HG03159 (cell line): ENCODE measurements at regions not wholly inside any gene's neighbourhood (a gene's known extent, or its start where the extent isn't known, plus 50 kb on each side); places are given as distances from the start of the nearest gene placed in this dataset.

ENCODE experiments used
- ATAC-seq: cut with Tn5 transposase; IDR thresholded peaks from one replicate; pipeline ENCODE4 v1.9.1; 2021; ENCODE audit warnings: mild to moderate bottlenecking, moderate library complexity; ENCODE audit not compliant: unreplicated experiment

- no peak for ATAC-seq
Observed at GRCh38 chr1:199373139-199373538, 654.4 kb upstream of the NR5A2 start.

DNA sequence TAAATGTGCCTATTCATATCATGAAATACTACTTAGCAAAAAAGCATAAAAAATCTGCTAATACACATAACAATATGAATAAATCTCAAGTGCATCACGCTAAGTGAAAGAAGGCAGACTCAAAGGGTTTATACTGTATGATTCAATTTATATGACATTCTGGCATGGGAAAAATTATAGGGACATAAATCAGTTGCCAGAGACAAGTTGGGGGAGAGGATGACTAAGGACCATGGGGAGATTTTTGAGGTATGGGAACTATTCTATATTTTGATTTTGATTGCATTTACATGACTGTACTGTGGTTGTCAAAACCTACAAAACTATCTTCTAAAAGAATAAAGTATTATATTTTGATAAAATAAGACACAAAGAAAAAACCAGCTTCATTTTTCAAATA, 650.3 kb upstream of the NR5A2 start:
- no peak for ATAC-seq

DNA sequence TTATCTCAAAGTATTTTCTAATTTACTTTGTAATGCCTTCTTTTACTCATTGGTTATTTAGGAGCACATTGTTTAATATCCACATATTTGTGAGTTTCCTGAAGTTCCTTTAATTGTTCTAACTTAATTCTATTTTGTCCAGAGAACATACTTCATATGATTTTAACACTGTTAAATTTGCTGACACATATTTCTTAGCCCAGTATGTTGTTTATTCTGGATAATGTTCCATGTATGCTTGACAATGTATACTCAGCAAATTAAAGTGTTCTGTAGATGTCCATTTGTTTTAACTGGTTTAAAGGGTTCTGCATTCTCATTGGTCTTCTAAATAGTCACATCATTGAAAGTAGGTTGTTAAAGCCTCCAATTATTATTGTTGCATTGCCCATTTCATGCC, 643.7 kb upstream of the NR5A2 start:
- no peak for ATAC-seq

DNA sequence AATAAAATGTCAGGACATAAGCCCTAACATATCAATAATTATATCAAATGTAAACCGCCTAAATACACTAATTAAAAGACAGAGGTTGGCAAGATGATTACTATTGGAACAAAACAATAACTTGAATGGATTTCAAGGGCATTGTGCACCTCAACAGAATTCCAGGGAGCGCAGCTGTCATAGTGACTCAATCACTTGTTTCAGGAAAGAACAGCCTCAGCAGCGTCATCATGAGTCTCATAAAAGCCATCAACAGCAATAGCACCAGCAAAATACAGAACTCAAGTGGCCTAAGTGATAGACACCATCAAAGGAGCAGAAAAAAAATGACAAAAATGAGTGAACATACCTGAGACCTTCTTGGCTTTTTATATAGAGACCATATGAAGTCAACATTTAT, 632.7 kb upstream of the NR5A2 start:
- no peak for ATAC-seq

- ATAC-seq: no peak
Observed at GRCh38 chr1:199396456-199396855, 631.1 kb upstream of the NR5A2 start.

DNA sequence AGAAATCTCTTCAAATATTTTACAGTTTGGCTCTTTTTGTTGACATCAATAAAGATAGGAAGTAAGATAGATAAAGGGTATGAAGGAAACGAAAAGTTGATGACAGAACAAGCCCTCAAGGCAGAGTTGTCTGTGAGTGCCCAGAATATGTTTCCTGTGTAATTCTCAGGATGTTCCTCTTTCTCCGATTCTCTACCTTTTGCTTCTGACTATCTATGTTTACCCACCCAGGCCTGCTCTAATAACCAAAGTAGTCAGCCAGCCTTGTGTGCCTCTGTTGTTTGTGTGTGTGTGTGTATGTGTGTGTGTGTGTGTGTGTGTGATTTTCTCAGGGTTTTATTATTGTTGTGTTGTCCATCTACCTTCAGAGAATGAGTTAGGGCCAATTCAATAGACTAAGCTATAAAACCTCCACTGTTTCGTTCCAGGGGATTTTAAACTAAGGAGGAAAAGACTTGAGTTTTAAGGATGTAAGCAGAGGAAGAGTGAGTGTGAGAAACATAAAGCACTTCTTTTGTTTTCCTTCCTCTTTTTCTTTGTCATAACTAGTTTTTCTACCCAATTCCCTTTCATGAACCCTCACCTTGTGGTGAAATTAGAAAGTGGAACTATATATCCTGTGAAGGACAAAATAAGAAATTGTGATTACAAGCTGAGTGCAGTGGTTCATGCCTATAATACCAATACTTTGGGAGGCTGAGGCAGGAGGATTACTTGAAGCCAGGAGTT, 627.4 kb upstream of the NR5A2 start:
- ATAC-seq: peak; percentile 88

DNA sequence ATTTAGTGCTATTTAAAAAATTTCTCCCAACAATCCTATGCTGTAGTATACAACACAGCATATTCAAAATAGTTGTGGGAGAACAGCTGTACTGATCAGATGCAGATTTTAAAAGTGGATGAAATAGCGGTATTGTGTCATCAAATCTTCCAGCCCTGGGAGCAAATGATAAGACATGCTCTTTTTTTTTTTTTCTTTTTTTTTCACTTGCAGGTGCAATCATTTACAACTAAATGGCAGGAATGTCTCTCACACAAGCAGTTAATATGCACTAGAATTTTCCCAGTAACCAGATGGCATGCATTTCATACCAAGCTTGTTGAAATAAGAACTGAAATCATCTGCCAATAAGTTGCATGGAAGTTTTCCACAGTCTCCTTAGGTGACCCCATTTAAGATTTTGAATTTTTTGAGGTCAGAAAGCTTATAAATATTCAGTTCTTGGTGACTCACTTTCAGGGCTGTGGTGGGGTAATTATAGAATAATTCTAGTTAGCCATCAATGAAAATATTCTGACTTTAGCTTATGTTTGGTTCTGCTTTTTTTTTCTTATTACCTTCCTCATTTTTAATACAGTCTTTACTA, 623.9 kb upstream of the NR5A2 start:
- no peak for ATAC-seq

DNA sequence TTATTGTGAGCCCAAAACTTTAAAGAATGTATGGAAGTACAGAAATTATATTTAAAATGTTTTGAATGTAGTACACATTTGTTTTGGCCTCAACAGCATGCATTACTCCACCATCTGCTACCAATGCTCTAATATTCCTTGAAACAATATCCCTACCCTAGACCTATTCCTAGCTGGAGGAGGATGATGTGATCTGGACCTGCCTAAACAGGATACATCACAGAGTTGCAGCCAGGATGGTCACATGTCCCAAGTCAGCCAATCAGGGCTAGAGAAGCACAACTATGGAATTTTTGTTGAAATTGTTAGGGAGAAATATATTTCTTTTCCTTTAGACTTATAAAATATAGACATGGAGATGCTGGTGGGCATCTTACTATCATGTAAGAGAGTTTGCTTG, 623.3 kb upstream of the NR5A2 start:
- no peak for ATAC-seq

DNA sequence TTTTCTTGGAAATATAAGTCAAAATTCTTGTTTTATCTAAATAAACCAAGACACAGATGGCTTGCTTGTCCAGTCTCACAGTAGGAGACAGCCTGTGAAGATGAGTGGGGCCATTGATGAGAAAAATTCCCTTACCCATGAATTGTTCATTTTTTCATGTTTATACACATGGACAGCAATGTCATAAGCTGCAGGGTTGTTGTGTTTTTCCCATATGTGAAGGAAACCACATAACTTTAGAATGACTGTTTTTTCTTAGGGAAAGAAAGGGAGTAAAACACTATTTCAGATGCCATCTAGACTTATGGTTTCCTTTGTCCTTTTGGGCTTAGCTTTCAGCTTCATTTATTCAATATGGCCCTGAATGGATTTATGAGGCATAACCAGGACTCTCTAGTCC, 622.5 kb upstream of the NR5A2 start:
- no peak for ATAC-seq

DNA sequence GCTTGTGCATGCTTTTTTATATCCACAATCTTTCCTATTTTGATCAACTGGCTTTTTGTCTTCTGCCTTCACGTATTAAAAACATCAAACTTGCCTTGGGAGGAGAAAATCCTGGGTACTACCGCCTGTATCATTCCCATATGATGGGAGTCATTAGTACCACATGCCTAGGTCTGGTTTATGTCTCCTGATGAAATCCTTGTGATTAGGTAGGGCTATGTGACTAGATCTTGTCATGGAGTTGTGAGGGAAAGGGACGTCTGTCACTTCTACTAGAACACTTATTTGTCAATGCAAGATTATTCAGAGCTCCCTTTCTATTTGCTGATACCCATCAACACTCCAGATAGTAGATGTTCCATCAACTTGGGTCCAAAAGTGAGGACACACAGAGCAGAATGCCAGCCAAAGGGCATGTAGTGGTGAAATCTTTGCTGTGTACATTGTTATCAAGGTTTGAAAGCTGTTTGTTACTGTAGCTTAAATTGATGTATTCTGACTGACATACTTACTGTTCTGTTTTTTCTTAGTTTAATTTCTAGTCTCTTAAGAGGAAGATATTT, 621.8 kb upstream of the NR5A2 start:
- no peak for ATAC-seq

GRCh38 chr1:199410462-199410861, 617.0 kb upstream of the NR5A2 start:
- ATAC-seq: no peak

- ATAC-seq: no peak
Observed at GRCh38 chr1:199411506-199411905, 616.0 kb upstream of the NR5A2 start.

GRCh38 chr1:199422206-199422605, 605.3 kb upstream of the NR5A2 start:
- ATAC-seq: no peak

- no peak for ATAC-seq
Observed at GRCh38 chr1:199447906-199448305, 579.6 kb upstream of the NR5A2 start.

- no peak for ATAC-seq
Observed at GRCh38 chr1:199448646-199449045, 578.9 kb upstream of the NR5A2 start.

GRCh38 chr1:199449221-199449620, 578.3 kb upstream of the NR5A2 start:
- no peak for ATAC-seq

- no peak for ATAC-seq
Observed at GRCh38 chr1:199449681-199450080, 577.8 kb upstream of the NR5A2 start.

DNA sequence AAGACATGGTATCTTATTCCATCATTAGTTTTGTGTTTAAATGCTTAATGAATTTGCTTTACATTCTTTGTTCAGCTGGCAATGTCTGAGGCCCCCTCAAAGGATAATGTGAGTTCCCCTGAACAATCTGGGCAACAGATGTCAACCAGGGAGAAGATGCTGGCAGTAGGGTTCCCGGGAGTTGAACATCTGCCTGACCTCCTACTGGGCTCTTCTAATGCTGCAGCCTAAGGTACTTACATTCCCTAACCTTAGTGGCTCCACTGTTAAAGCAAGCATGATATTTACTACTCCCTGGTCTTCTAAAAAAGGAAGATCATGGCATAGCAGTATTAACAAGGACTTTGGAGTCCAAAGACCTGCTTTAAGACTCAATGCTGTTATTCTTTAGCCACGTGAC, 574.9 kb upstream of the NR5A2 start:
- ATAC-seq: no peak

- ATAC-seq: no peak
Observed at GRCh38 chr1:199453723-199454122, 573.8 kb upstream of the NR5A2 start.

DNA sequence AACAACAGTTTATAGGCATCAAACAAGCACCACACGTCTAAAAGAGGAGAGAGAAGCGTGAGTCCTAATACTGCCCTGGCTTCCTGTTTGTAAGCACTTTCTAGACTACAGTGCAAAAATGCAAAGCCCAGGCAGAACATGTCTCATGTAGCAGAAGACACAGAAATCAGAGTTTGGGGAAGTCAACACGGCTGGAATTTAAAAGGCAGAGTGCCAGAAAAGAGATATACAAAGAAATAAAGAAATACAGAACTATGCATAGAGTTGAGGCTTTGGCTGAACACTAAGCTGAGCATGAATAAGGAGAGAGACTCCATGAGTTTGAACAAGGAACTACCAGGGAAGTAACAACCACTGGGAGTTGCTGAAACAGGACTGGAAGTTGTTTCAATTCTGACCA, 566.6 kb upstream of the NR5A2 start:
- no peak for ATAC-seq

DNA sequence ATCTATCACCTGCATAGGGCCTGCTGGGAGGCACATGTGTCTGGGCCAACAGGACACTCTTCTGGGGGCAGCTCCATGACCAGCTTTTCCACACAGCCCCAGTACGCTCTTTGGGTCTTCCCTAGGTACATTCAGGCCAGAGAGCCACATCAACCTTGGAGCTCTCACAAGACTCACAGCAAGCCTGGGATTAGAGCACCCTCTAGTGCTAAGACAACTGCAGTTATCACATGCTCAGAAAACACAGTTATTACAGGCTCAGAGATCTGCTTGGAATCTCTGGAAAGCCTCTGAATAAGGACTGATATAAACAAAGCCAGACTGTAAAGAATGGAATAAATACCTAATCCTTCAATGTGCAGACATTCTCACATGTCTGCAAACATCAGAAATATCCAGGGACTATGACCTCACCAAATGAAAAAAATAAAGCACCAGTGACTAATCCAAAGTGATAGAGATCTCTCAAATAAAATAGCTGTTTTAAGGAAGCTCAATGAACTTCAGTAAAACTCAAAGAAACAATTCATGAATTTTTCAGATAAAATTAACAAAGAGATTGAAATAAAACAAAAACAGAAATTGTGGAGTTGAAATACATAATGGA, 563.9 kb upstream of the NR5A2 start:
- no peak for ATAC-seq

- no peak for ATAC-seq
Observed at GRCh38 chr1:199466961-199467360, 560.5 kb upstream of the NR5A2 start.
